GM13976 (cell line): ENCODE measurements at regions not wholly inside any gene's neighbourhood (a gene's known extent, or its start where the extent isn't known, plus 50 kb on each side); places are given as distances from the start of the nearest gene placed in this dataset.
"Not testable (repeated sequence)": the region's sequence is repeated elsewhere in the genome, so short reads cannot be mapped to it uniquely, and the experiment has no call there.

Experiments used
- DNase-seq: peaks from one replicate; pipeline ENCODE4 v3.0.0; 2012; ENCODE audit warnings: low spot score
- in situ Hi-C: fragments of 300-500 bp; cut with MboI; formaldehyde crosslinking; loops from one replicate; pipeline ENCODE4 v1.12.0; 2022; ENCODE audit warnings: low sequenced_read_pairs, mixed read lengths, inconsistent platforms; ENCODE audit not compliant: unreplicated experiment
- TF ChIP-seq, protein P1 (sequence below): IDR thresholded peaks from 2 replicates; pipeline ENCODE4 v1.5.1; 2012; ENCODE audit warnings: borderline replicate concordance, mild to moderate bottlenecking; ENCODE audit not compliant: insufficient read depth; ENCODE audit errors: extremely low read depth, missing control alignments, control extremely low read depth

GRCh38 chr6:134809130-134809529 is 140.8 kb downstream of the ALDH8A1 start:
- DNase-seq = no peak
- in situ Hi-C loops = no loop called here
- TF ChIP-seq, protein P1, sequence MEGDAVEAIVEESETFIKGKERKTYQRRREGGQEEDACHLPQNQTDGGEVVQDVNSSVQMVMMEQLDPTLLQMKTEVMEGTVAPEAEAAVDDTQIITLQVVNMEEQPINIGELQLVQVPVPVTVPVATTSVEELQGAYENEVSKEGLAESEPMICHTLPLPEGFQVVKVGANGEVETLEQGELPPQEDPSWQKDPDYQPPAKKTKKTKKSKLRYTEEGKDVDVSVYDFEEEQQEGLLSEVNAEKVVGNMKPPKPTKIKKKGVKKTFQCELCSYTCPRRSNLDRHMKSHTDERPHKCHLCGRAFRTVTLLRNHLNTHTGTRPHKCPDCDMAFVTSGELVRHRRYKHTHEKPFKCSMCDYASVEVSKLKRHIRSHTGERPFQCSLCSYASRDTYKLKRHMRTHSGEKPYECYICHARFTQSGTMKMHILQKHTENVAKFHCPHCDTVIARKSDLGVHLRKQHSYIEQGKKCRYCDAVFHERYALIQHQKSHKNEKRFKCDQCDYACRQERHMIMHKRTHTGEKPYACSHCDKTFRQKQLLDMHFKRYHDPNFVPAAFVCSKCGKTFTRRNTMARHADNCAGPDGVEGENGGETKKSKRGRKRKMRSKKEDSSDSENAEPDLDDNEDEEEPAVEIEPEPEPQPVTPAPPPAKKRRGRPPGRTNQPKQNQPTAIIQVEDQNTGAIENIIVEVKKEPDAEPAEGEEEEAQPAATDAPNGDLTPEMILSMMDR = no peak

- in situ Hi-C loops = no loop called here
- DNase-seq = no peak
- TF ChIP-seq, protein P1 = no peak
These were observed 143.6 kb downstream of the ALDH8A1 start for GRCh38 chr6:134806180-134806798.

GRCh38 chr6:134805168-134805567 is 144.7 kb downstream of the ALDH8A1 start:
- in situ Hi-C loops = no loop called here

DNA sequence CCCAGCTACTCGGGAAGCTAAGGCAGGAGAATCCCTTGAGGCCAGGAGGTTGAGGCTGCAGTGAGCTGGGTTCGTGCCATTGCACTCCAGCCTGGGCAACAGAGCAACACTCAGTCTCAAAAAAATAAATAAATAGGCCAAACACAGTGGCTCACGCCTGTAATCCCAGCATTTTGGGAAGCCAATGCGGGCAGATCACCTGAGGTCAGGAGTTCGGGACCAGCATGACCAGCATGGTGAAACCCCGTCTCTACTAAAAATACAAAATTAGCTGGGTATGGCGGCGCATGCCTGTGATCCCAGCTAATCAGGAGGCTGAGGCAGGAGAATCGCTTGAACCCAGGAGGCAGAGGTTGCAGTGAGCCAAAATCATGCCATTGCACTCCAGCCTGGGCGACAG is 145.6 kb downstream of the ALDH8A1 start:
- in situ Hi-C loops, DNase-seq: not testable (repeated sequence)

More at GRCh38 chr6:134805168-134805567, 144.7 kb downstream of the ALDH8A1 start:
- TF ChIP-seq, protein P1 = no peak
- no peak for DNase-seq

GRCh38 chr6:134802426-134803058 is 147.4 kb downstream of the ALDH8A1 start:
- DNase-seq = no peak
- in situ Hi-C loops = no loop called here
- TF ChIP-seq, protein P1 = no peak

- no peak for DNase-seq
- in situ Hi-C loops = no loop called here
- TF ChIP-seq, protein P1 = no peak
These were observed 152.3 kb downstream of the ALDH8A1 start for GRCh38 chr6:134797400-134798113.

GRCh38 chr6:134795691-134796090 is 154.2 kb downstream of the ALDH8A1 start:
- TF ChIP-seq, protein P1 = no peak
- in situ Hi-C loops = no loop called here
- DNase-seq = no peak
